GM03348 (cell line): ENCODE measurements at regions not wholly inside any gene's neighbourhood (a gene's known extent, or its start where the extent isn't known, plus 50 kb on each side); places are given as distances from the start of the nearest gene placed in this dataset.
A peak's percentile ranks its signal among the peaks of the same experiment; 100 is the strongest.

ENCODE experiments used
- DNase-seq: peaks from one replicate; pipeline ENCODE4 v3.0.0; 2012; ENCODE audit warnings: low spot score

- DNase-seq = no peak
Observed at GRCh38 chr18:45168866-45169600, 446.2 kb upstream of the SLC14A2 start.

DNA sequence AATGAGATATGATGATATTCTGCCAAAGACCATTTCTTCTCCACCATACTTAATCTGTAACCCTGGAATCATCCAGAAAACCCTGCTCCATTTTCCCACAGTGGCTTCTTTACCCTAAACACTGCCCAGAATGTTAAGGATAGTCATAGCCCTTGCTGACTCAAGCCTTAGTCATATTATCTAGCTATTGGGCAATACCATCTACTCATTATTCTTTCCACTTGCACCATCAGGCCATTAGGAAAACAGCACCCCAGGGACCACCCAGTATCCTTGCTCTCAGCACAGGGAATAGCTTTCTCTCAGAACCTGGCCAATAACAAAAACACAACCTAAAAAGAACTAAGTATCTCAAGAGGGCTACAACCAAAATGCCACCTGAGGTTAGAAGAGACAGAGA, 445.7 kb upstream of the SLC14A2 start:
- DNase-seq = peak; percentile 54

DNA sequence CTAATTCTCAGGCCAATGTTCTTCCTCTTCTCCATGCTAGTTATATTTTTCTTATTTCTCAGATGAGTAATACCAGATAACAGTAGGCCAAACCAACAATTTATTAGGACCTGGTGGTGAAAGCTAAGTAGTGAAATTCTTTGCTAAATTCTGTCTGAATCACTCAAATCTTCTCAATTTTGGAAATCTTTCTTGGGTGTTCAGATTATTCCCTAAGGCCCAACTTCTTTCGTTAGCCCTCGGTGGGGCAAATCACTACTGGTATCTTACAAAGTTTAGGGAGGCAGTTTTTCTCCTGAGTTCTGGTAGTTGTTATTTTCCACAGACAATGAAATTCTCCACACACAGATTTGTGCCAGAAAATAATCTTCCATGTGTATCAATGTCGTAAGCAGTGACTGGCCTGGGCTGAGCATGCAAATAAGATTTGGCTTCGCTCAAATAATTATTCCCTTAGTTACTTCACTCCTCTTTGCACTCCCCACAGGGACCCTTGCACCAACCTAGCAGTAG, 443.5 kb upstream of the SLC14A2 start:
- peak; percentile 27 for DNase-seq

DNA sequence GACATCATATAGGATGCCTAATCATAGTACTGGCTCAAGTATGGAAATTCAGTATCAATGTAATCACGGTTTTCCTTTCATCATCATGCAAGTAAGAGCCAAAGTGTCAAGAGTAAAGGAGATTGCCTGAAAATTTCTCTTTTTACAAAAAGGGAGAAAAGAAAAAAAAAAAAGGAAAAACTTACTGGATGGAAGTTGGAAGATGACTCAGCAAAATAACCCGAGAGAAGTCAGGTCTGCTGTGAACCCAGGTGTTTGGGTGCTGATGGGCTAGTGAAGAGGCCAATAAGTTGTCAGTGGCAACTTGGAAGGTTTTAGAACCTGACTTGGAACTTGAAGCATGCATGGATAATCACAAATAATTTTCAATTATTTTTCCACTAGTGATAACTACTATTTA, 441.9 kb upstream of the SLC14A2 start:
- no peak for DNase-seq

DNA sequence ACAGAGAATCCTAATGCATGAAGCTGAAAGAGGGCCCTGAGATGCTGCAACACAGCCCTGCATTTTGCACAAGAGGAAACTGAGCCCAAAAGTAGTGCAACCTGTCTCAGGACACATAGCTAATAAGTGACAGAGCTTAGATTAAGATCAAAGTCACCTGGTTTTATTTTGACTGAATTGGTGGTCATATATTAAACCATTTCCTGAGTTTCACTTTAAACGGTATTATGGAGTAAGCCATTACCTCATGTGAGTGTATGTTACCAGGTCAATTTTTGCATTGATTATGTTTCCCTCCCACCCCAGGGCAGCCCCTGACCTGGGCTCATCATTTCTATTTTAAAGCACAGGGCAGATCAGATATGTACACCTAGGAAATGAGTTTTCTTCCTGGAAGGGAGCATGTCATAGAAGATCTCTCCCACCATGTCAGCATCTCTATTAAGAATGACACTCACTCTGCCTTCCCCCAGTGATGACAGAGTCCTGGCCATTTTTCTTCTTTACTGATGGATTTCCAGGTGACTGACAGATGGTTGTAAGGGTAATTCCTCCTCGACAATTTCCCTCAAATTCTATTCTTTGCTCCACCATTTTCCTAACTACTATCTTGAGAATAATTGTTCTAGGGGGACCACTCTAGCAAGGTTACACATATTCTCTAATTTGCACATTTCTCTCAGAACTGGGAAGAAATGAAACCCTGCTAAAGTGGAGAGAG, 441.3 kb upstream of the SLC14A2 start:
- no peak for DNase-seq

GRCh38 chr18:45174629-45175136, 440.6 kb upstream of the SLC14A2 start:
- DNase-seq = no peak

- DNase-seq = no peak
Observed at GRCh38 chr18:45175511-45175910, 439.8 kb upstream of the SLC14A2 start.

DNA sequence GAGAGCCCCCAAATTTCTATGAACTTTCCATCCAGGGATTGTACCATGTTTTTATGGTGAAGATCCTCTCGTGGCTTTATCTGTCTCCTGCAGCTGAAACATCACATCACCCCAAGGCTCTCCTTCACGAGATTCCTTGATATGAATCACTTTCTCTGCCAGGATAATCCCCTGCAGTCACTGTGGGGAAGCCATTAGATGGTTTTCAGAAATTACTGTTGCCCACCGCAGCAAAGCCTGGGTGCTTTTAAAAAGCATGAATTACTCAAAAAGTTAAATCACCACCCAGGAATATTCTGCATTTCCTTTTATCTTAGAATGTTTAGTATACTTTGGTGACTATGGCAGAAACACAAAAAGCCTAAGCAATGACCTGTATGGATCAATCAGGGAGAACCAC, 428.4 kb upstream of the SLC14A2 start:
- DNase-seq = no peak

- DNase-seq = no peak
Observed at GRCh38 chr18:45191795-45192194, 423.5 kb upstream of the SLC14A2 start.

DNA sequence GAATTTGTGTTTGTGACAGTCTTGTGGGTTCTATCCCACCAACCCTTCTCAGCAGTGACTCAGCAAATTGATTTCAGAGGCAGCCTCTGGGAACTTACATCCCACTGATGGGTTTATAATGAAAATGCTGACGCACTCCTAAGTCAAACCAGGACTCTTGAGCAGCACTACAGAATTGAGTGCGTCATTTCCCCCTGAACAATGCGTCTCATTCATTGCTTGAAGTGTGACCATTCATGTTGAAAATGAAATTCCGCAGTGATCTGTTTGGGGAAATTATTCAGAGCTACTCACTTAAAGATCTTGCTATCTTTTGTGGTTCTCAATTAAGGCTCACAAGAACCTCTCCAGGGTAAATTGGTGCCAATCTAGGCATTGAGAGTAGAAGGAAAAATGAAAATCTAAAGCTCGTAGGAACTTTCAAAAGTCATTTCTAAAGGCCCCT, 417.7 kb upstream of the SLC14A2 start:
- DNase-seq = no peak

GRCh38 chr18:45198526-45198925, 416.8 kb upstream of the SLC14A2 start:
- no peak for DNase-seq

GRCh38 chr18:45201029-45201428, 414.2 kb upstream of the SLC14A2 start:
- no peak for DNase-seq

DNA sequence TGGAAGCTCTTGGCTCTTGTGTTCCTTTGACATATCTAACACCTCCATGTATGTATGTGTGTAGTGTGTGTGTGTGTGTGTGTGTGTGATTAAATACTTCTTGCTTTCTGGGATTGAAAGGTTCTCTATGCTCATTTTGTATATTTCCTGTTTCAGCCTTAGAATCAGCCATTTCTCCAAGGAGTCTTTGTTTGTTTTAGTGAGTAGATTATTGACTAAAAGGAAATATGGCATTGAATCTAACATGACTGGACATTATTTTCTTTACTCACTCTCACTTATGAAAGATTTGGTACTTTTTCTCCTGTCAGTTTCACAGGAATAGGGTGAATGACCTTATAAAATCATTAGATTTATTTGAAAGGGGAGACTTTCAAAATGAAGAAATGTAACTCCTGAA, 413.8 kb upstream of the SLC14A2 start:
- no peak for DNase-seq

- DNase-seq = no peak
Observed at GRCh38 chr18:45202061-45202460, 413.2 kb upstream of the SLC14A2 start.

GRCh38 chr18:45203677-45204076, 411.6 kb upstream of the SLC14A2 start:
- DNase-seq = no peak

GRCh38 chr18:45207328-45207727, 407.9 kb upstream of the SLC14A2 start:
- DNase-seq = no peak

- DNase-seq = no peak
Observed at GRCh38 chr18:45208164-45208563, 407.1 kb upstream of the SLC14A2 start.

GRCh38 chr18:45212181-45213039, 402.9 kb upstream of the SLC14A2 start:
- DNase-seq = peak; percentile 62

DNA sequence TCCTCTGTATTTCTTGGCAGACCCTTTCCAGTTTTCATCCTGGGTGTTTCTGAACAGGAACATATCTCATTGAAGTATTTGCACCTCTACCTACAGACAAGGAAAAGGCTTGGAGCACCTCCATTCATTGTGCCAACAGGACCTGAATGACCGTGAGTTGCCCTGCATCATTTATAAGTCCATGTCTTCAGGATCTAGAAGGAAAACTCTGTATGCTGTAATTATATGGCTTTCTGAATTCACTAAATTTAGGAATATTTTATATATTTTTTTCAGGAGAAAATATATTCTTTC, 402.3 kb upstream of the SLC14A2 start:
- no peak for DNase-seq

DNA sequence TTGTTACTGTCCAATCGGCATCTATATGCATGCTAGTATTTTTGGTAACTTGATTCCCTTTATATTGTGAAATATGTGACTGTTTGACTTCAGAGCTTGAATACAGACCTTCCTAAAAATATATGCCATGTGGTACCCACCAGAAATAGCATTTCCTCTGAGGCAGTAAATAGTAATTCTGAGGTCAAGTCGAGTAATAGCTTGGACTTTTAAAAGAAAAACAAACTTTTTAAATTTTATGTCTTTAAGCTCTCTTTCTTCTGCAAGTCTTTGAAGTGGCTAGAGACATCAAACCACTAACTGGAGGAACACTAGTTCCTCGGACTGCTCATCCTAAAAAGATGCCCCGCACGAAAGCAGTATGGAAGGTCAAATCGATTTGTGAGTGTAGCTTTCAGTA, 396.8 kb upstream of the SLC14A2 start:
- no peak for DNase-seq

DNA sequence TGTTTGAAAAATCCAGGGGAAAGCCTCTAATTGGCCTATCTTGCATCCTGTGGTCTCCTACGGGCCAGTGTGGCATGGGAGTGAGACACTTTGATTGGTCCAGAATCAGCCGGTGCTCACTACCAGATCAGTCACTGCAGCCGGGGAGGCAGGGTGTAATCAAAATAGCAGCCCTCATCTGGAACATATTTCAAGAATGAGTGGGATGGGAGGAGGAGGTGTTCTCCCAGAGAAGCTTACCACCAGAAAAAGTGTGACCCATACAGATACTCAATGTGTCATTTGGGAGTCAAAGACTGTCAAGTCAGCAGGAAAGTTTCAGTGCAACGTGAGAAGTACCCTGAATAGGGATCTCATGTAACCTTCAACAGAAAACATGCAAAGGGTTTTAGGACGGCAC, 393.9 kb upstream of the SLC14A2 start:
- DNase-seq = peak; percentile 71

DNA sequence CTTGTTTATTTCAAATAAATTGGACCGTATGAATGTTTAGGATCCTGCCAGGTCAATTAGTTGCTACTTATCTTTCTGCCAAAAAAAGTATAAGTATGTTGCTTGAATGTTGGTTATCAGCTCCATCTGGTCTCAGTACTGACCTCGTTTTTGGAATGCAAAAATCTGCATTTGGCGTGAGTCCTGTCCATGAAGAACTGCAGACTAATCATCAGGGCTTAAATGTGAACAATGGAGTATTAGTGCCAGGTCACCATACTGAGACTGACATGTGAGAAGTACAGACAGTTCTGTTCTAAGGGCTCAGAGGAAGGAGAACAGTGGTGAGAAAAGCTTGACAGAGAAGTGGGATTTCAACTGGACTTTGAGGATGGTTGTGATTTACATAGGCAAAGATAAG, 393.1 kb upstream of the SLC14A2 start:
- no peak for DNase-seq
